Lung (tissue), 11 donors: ENCODE measurements at regions not wholly inside any gene's neighbourhood (a gene's known extent, or its start where the extent isn't known, plus 50 kb on each side); places are given as distances from the start of the nearest gene placed in this dataset.
"Not testable (repeated sequence)": the region's sequence is repeated elsewhere in the genome, so short reads cannot be mapped to it uniquely, and the experiment has no call there.

Source experiments
- ATAC-seq: fragments of 200-7000 bp; cut with Tn5 transposase; one replicate; pipeline ENCODE4 v1.9.1; 2020; ENCODE audit warnings: moderate number of reproducible peaks; ENCODE audit not compliant: insufficient read depth, low FRiP score
- DNase-seq, 3 donors: peaks; one replicate each; pipeline ENCODE4 v3.0.0-alpha.2; 2013 to 2017
- H3K27ac ChIP-seq, 2 donors: one replicate each; pipeline ENCODE4 v1.5.1; 2013; ENCODE audit warnings: mild to moderate bottlenecking in 2 of 2, moderate library complexity in 2 of 2, control low read depth in 1 of 2, inconsistent platforms in 1 of 2, low read depth in 1 of 2, low read length in 1 of 2
- H3K27me3 ChIP-seq, 3 donors: one replicate each; pipeline ENCODE4 v1.5.1; 2013; ENCODE audit warnings: low read length in 2 of 3; ENCODE audit not compliant: control insufficient read depth in 3 of 3, insufficient read depth in 3 of 3
- H3K36me3 ChIP-seq, 4 donors: one replicate each; pipeline ENCODE4 v1.5.1; 2013; ENCODE audit warnings: low read length in 4 of 4, mild to moderate bottlenecking in 1 of 4, moderate library complexity in 1 of 4; ENCODE audit not compliant: control insufficient read depth in 4 of 4, insufficient read depth in 4 of 4
- H3K4me1 ChIP-seq, 5 donors: one replicate each; pipeline ENCODE4 v1.5.1; 2013; ENCODE audit warnings: low read length in 5 of 5, mild to moderate bottlenecking in 2 of 5, moderate library complexity in 1 of 5; ENCODE audit not compliant: control insufficient read depth in 5 of 5, insufficient read depth in 5 of 5
- H3K4me3 ChIP-seq: one replicate; pipeline ENCODE4 v1.5.1; 2013; ENCODE audit warnings: mild to moderate bottlenecking, control low read depth, moderate library complexity
- H3K9ac ChIP-seq, 2 donors: one replicate each; pipeline ENCODE4 v1.5.1; 2013; ENCODE audit warnings: low read length in 2 of 2, control low read depth in 1 of 2; ENCODE audit not compliant: insufficient read depth in 1 of 2
- H3K9me3 ChIP-seq, 4 donors: one replicate each; pipeline ENCODE4 v1.5.1; 2013; ENCODE audit warnings: low read length in 3 of 4, mild to moderate bottlenecking in 1 of 4, moderate library complexity in 1 of 4; ENCODE audit not compliant: control insufficient read depth in 4 of 4, insufficient read depth in 3 of 4
- WGBS, 2 donors: extraction: QIAGEN DNeasy Blood & Tissue Kit; methylation state at CpG; one replicate each; pipeline ENCODE4 v1.1.7; 2013; 5-methylcytosine and 5-hydroxymethylcytosine counted together
- TF ChIP-seq, protein P1 (sequence below): IDR thresholded peaks from 2 replicates; pipeline ENCODE4 v1.5.1; 2012; ENCODE audit warnings: mild to moderate bottlenecking; ENCODE audit errors: control extremely low read depth, extremely low read depth
- donor health status: control.
- donor health status: control.
- donor health status: Bipolar disorder and iron deficiency.
- donor health status: healthy.
- donor health status: DM: yes; HTN: yes; CAD: no.

DNA sequence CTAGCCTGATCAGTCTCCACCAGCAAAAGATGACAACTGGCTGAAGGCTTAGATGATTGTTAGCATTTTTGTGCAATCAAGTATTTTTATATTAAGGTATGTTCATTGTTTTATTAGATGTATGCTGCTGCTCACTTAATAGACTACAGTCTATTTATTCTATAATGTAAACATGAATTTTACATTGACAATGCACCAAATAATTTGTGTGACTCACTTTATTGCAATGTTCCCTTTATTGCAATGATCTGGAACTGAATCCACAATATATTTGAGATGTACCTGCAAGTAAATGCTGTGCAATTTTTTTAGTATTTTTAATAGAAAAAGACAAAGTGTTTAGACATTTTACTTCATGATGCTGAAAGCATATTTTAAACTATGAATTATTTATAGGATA is 896.5 kb downstream of the AMY1C start:
- Histone ChIP-seq H3K27ac (no peak overlapping the region), H3K9me3 (no peaks in the 10 kb centered on the region), H3K36me3 (no peaks in the 10 kb centered on the region), H3K27me3 (no peaks in the 10 kb centered on the region), H3K4me3 (no peak overlapping the region), H3K9ac (no peak overlapping the region), H3K4me1 (peaks cover 0 to 4% (median 0%) of the 10 kb centered on the region in 5 donors)
- no peak for ATAC-seq
- TF ChIP-seq, protein P1, sequence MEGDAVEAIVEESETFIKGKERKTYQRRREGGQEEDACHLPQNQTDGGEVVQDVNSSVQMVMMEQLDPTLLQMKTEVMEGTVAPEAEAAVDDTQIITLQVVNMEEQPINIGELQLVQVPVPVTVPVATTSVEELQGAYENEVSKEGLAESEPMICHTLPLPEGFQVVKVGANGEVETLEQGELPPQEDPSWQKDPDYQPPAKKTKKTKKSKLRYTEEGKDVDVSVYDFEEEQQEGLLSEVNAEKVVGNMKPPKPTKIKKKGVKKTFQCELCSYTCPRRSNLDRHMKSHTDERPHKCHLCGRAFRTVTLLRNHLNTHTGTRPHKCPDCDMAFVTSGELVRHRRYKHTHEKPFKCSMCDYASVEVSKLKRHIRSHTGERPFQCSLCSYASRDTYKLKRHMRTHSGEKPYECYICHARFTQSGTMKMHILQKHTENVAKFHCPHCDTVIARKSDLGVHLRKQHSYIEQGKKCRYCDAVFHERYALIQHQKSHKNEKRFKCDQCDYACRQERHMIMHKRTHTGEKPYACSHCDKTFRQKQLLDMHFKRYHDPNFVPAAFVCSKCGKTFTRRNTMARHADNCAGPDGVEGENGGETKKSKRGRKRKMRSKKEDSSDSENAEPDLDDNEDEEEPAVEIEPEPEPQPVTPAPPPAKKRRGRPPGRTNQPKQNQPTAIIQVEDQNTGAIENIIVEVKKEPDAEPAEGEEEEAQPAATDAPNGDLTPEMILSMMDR, result no peak
- DNase-seq, result no peak

DNA sequence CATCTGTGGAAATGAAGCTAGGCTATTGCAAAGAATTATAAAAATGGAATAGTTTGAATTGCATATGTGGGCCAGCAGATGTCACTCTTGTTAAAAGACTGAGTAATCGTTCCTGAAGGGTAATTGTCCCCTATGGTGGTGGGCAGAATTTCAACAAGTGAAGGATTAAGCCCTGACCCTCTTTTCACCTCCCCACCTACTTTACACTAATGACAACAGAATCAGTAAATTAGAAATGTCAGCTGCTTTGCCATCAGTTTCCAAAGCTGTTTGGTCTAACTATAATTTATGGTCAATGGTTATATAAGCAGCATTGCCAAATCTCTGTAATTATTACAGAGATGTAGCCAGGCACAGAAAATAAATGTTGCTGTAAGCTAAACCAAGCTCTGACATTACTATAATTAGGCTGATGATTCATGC is 898.6 kb downstream of the AMY1C start:
- no peaks in the 10 kb centered on the region for H3K36me3 ChIP-seq
- no peak overlapping the region for H3K4me3 ChIP-seq
- ATAC-seq (no peak), DNase-seq (peak; percentile 13 to 87 (median 72))
- H3K27ac ChIP-seq, result no peak overlapping the region
- no peaks in the 10 kb centered on the region for H3K9me3 ChIP-seq
- H3K27me3 ChIP-seq, result no peaks in the 10 kb centered on the region
- 0 to 2% methylated on average over 1 of the region's 1 CpG for WGBS, 2 donors
- TF ChIP-seq, protein P1, result no peak
- H3K4me1 ChIP-seq, result peaks cover 0 to 4% (median 0%) of the 10 kb centered on the region in 5 donors
- no peak overlapping the region for H3K9ac ChIP-seq

DNA sequence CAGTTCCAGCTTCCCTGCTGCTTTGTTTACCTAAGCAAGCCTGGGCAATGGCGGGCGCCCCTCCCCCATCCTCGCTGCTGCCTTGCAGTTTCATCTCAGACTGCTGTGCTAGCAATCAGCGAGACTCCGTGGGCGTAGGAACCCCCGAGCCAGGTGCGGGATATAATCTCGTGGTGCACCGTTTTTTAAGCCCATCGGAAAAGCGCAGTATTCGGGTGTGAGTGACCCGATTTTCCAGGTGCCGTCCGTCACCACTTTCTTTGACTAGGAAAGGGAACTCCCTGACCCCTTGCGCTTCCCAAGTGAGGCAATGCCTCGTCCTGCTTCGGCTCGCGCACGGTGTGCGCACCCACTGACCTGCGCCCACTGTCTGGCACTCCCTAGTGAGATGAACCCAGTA is 914.7 kb downstream of the AMY1C start:
- H3K9me3 ChIP-seq, H3K27ac ChIP-seq, DNase-seq, H3K9ac ChIP-seq, H3K4me3 ChIP-seq, H3K4me1 ChIP-seq, H3K27me3 ChIP-seq, H3K36me3 ChIP-seq, ATAC-seq: not testable (repeated sequence)
- 88 to 94% methylated on average over 23 to 24 of the region's 24 CpGs for WGBS, 2 donors

DNA sequence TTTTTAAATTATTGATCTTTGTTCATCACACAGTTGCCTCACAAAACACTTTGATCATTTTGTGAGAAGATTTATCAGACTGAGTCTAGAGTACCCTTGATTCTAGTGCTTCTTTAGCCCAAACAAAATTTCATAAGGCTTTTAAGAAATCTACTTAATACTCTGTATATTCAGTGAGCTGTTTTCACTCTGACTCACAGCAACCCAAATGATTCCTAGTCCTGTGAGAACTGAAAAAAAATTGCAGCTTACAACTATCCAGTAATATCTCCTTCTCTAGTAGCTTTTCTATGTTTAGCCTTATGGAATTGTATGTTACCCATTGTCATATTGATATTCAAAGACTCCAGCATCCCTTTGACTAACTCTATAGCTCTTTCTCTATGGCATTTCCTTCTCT is 915.6 kb downstream of the AMY1C start:
- TF ChIP-seq, protein P1, result no peak
- H3K9me3 ChIP-seq, result peaks cover 0 to 3% (median 0%) of the 10 kb centered on the region in 4 donors
- no peaks in the 10 kb centered on the region for H3K36me3 ChIP-seq
- H3K27ac ChIP-seq, result no peak overlapping the region
- H3K27me3 ChIP-seq, result no peaks in the 10 kb centered on the region
- no peak overlapping the region for H3K4me3 ChIP-seq
- H3K9ac ChIP-seq, result no peak overlapping the region
- ATAC-seq (no peak), DNase-seq (no peak)
- H3K4me1 ChIP-seq, result no peaks in the 10 kb centered on the region
